ENCODE measurements at regions not wholly inside any gene's neighbourhood (a gene's known extent, or its start where the extent isn't known, plus 50 kb on each side); places are given as distances from the start of the nearest gene placed in this dataset.

DNA sequence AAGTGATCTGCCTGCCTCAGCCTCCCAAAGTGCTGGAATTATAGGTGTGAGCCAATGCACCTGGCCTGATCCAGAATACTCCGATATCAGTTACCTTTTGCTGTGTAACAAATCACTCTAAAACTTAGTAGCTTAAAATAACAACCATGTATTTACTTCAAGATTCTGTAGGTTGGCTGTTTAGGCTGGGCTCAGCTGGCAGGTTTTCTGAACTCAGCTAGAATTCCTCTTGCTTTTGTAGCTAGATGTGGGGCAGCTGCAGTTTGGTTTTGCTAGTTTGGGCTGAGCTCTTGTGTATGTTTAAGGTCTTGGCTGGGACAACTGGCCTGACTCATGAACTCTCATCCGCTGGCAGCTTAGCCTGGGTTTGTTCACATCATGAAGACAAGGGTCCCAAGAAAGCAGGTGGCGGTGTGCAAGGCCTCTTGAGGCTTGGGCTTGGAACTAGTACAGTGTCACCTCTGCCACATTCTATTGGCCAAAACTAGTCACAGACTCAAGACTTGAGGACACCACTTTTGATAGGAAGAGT, 138.3 kb upstream of the SHB start:
- H3K36me3 Mint-ChIP-seq (ENCODE audit: low read depth), result no peaks in the 10 kb centered on the region
- ATAC-seq (no peak), DNase-seq (ENCODE audit: low spot score) (no peak)
- TF ChIP-seq POLR2AphosphoS5 (IDR thresholded peaks at IDR 0.05; ENCODE audit: low read depth) (no peak), ZNF331 (CRISPR knock-in tag; IDR thresholded peaks at IDR 0.05; ENCODE audit: low read depth) (peak; percentile 90)
- Histone ChIP-seq H4K20me1 (replicated peaks; ENCODE audit: insufficient read depth) (peaks cover 10% of the 10 kb centered on the region), H3K4me1 (ENCODE audit: insufficient read depth) (peaks cover 8% of the 10 kb centered on the region), H3F3A (replicated peaks; ENCODE audit: low read depth) (no peaks in the 10 kb centered on the region), H3K27me3 (ENCODE audit: insufficient read depth) (peaks cover 66% of the 10 kb centered on the region), H3K4me2 (no peak overlapping the region), H3K79me2 (replicated peaks; ENCODE audit: insufficient read depth) (no peaks in the 10 kb centered on the region), H3K27ac (ENCODE audit: low read depth) (no peak overlapping the region), H3K9me2 (ENCODE audit: insufficient read depth) (no peaks in the 10 kb centered on the region), H3K36me3 (ENCODE audit: insufficient read depth) (no peaks in the 10 kb centered on the region), H3K4me3 (no peak overlapping the region), H2AFZ (no peak overlapping the region)
- no peak overlapping the region for H3K4me3 Mint-ChIP-seq
- H3K9me3 Mint-ChIP-seq, result peaks cover 7% of the 10 kb centered on the region; the same call in 2 of the 3 replicates
- H3K4me1 Mint-ChIP-seq, result peaks cover 22% of the 10 kb centered on the region
- H3K27ac Mint-ChIP-seq, result no peak overlapping the region
- H3K27me3 Mint-ChIP-seq (ENCODE audit: insufficient read depth, low read depth, poor library complexity), result peaks cover 52% of the 10 kb centered on the region

DNA sequence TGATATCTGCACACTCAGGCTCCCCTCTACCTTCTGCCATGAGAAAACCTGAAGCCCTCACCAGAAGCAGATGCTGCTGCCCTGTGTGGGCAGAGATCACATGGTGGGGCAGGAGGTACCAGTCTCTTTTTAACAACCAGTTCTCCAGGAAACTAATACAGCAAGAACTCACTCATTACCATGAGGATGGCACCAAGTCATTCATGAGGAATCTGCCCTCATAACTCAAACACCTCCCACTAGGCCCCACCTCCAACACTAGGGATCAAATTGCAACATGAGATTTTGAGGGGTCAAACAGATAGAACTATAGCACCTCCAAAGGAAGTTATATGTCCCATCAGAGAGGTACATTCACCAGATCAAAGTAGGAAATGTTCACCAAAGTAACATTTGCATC, 136.3 kb upstream of the SHB start:
- H3K27ac Mint-ChIP-seq, result no peak overlapping the region
- ATAC-seq, result no peak
- peaks cover 32% of the 10 kb centered on the region for H3K27me3 Mint-ChIP-seq (ENCODE audit: insufficient read depth, low read depth, poor library complexity)

More for the DNA sequence above, 136.3 kb upstream of the SHB start:
- Histone ChIP-seq H3K4me1 (ENCODE audit: insufficient read depth) (peaks cover 9% of the 10 kb centered on the region), H3K79me2 (replicated peaks; ENCODE audit: insufficient read depth) (no peaks in the 10 kb centered on the region), H3K36me3 (ENCODE audit: insufficient read depth) (no peaks in the 10 kb centered on the region), H3F3A (replicated peaks; ENCODE audit: low read depth) (no peaks in the 10 kb centered on the region), H3K27ac (ENCODE audit: low read depth) (no peak overlapping the region), H3K9me2 (ENCODE audit: insufficient read depth) (no peaks in the 10 kb centered on the region), H4K20me1 (replicated peaks; ENCODE audit: insufficient read depth) (no peaks in the 10 kb centered on the region), H3K4me3 (no peak overlapping the region), H3K27me3 (ENCODE audit: insufficient read depth) (peaks cover 46% of the 10 kb centered on the region), H3K4me2 (no peak overlapping the region), H2AFZ (no peak overlapping the region)
- H3K4me3 Mint-ChIP-seq, result no peak overlapping the region
- TF ChIP-seq, protein P1, sequence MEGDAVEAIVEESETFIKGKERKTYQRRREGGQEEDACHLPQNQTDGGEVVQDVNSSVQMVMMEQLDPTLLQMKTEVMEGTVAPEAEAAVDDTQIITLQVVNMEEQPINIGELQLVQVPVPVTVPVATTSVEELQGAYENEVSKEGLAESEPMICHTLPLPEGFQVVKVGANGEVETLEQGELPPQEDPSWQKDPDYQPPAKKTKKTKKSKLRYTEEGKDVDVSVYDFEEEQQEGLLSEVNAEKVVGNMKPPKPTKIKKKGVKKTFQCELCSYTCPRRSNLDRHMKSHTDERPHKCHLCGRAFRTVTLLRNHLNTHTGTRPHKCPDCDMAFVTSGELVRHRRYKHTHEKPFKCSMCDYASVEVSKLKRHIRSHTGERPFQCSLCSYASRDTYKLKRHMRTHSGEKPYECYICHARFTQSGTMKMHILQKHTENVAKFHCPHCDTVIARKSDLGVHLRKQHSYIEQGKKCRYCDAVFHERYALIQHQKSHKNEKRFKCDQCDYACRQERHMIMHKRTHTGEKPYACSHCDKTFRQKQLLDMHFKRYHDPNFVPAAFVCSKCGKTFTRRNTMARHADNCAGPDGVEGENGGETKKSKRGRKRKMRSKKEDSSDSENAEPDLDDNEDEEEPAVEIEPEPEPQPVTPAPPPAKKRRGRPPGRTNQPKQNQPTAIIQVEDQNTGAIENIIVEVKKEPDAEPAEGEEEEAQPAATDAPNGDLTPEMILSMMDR (conservative IDR thresholded peaks at IDR 0.05; ENCODE audit: low read depth in 2 of 2), result no peak
- TF ChIP-seq POLR2AphosphoS5 (IDR thresholded peaks at IDR 0.05; ENCODE audit: low read depth), result no peak
- TF ChIP-seq REST (IDR thresholded peaks at IDR 0.05; ENCODE audit: unreplicated experiment), result no peak
- no peak for TF ChIP-seq JUNB (IDR thresholded peaks at IDR 0.05; ENCODE audit: unreplicated experiment)
- no peak for TF ChIP-seq ZNF114 (CRISPR knock-in tag; IDR thresholded peaks at IDR 0.05)
- peaks cover 25% of the 10 kb centered on the region for H3K4me1 Mint-ChIP-seq
- DNase-seq (ENCODE audit: low spot score), result no peak
- 0 out of 3 replicates have a peak, but pooled peaks cover 3% of the 10 kb centered on the region for H3K36me3 Mint-ChIP-seq (ENCODE audit: low read depth)
- peaks cover 13% of the 10 kb centered on the region for H3K9me3 Mint-ChIP-seq

All from GM23338 (cell line).